AG08396 (cell line): ENCODE measurements at regions not wholly inside any gene's neighbourhood (a gene's known extent, or its start where the extent isn't known, plus 50 kb on each side); places are given as distances from the start of the nearest gene placed in this dataset.
"Not testable (repeated sequence)": the region's sequence is repeated elsewhere in the genome, so short reads cannot be mapped to it uniquely, and the experiment has no call there.

Source experiments
- DNase-seq: peaks from one replicate; pipeline ENCODE4 v3.0.0; 2012; ENCODE audit warnings: low spot score, mixed read lengths

DNA sequence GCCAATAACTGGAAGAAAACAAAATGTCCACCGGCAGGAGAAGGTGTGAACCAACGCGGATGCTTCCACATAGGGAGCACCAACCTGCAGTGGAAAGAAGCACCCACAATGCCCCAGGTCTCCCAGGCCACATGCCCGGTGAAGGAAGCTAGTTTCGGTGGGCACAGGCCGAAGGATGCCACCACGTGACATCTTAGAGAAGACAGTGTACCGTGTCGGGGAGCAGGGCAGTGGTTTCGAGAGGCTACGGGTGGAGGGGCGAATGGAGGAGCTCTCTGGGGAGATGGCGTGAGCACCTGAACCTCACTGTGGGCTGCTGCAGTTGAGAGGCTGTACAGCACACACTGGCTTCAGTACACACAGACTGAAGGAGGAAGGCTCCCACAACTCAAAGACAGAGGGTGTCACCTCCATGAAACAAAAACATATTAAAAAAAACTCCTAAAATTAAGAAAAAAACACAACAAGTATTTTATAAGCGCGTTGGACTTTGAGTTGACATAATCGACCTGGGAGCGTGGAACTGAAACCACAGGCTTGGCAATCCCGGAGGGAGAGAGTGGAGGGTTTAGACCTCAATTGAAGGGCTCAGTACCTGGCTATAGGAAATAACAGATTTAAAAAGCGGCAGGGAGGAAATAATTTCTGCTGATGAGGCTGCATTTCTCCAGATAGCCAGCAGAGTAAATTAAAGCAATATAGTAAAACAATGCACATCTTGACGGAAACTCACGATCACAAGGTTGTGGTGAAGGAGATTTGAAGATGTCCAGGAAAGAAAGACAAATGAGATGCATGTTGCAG is 160.1 kb downstream of the RTP5 start:
- DNase-seq = no peak

GRCh38 chr2:242030226-242030575 is 160.7 kb downstream of the RTP5 start:
- no peak for DNase-seq

- no peak for DNase-seq
Measured at GRCh38 chr2:242030858-242031257, 161.3 kb downstream of the RTP5 start.

DNA sequence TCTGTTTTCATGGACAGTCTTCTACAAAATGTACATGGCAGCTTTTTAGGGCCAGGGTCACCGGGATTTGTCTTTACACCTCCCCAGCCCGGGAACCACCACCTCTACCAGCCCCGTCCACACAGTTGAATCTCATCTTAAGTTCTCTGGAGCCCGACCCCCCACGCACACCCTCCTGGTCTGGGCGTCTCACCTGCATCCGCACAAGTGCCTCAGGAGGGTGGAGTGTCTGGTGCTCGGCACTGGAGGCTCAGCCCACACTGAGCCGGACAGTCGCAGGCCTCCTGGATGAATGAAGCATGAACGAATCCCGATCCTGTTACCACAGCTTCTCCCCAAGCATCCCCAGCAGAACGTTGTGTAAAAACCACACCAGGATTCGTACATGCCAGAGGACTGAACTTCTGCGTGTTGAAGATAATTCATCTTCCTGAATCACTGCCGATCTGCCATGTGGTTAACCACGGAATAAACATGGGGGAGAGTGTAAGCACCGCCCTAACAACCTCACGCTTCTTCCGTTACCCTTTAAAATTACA is 162.0 kb downstream of the RTP5 start:
- peak; percentile 83 for DNase-seq

- DNase-seq = no peak
Measured at GRCh38 chr2:242032780-242033656, 163.5 kb downstream of the RTP5 start.

DNA sequence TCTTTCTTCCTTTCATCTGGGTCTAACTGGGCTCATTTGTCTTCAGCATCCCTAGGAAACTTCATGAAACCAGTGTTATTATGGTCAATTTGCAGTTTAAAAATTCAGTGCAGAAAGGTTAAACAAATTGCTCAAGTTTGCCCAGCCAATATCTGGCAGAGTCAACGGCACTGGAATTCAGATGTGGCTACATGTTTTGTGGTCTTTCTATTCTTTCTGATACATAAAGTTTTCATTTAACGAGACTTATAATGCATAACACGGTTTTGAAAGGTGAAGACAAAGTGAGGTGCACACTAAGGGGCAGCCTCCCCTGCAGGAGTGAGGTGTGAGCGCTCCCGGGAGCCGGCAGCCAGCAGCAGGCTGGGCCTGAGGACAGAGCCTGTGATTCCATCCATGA is 164.6 kb downstream of the RTP5 start:
- no peak for DNase-seq

GRCh38 chr2:242034996-242035814 is 165.7 kb downstream of the RTP5 start:
- no peak for DNase-seq

- no peak for DNase-seq
Measured at GRCh38 chr2:242035858-242036652, 166.5 kb downstream of the RTP5 start.

GRCh38 chr2:242036653-242036950 is 167.1 kb downstream of the RTP5 start:
- no peak for DNase-seq

DNA sequence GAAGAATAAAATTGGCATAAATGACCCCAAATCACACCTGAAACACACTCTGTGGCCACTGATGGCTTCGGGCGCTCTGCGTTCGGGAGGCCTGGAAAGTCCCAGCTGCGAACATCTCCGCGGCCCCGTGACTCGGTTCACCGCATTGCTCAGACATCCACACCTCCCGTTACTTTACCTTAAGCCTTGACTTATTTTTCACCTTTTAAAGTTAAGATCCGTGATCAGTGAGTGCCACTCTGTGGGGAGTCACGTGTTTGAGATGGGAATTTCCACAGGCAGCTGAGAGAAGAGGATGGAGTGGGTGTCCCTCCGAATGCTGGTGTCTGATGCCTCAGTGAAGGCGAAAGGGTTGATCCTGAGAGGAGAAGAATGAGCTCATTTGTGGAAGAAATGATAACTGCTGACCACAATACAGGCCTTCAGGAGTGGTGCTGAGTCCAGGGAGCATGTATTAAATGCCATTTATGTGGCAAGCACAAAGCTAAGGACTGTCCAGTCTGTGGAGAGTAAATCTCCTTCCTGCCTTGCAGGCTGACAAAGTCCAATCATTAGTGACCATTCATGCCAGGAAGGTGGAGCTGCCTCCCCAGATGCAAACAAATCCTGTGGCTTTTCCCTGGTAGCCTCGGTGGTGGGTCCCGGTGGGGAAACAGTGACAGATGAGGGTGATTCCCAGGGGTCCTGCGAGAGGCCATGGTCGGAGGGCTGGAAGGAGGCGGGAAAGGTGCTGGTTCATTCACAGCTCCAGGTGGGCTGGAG is 168.8 kb downstream of the RTP5 start:
- no peak for DNase-seq

DNA sequence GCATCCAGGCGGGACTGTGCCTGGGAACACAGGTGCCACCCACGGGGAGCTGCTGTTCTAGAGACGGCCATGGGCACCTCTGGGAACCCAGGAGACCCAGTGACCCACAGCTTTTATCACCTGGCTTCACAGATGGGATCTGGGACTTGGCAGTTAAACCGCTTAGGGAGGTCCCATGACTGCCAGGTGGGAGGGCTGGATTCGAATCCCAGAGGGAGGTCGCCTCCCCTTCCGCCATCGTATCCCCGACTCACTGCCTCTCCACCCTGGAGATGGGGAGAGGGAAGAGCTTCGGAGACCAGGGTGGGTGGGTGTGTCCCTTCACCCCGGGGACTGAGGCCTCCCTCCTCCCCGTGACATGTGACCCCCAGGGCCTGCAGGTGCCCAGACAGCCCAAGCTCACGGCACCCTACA is 169.4 kb downstream of the RTP5 start:
- no peak for DNase-seq

DNA sequence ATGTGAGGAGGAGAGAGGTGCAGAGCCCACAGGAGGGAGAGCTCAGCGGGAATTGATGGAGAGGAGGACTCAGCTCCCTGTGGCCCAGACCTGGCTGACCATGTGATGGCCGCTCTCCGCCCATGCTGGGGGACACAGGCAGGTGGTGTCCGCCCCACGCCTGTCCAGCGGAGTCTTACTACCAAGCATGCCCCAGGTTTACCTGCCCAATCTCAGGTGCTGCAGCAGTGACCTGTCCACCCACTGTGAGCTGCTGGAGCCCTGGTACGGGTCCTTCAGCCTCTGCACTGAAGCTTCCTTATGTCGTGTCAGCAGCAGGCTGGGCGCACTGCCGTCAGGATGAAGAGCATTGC is 170.8 kb downstream of the RTP5 start:
- DNase-seq = no peak

- no peak for DNase-seq
Measured at GRCh38 chr2:242040681-242041080, 171.2 kb downstream of the RTP5 start.

- no peak for DNase-seq
Measured at GRCh38 chr2:242041816-242042215, 172.3 kb downstream of the RTP5 start.

DNA sequence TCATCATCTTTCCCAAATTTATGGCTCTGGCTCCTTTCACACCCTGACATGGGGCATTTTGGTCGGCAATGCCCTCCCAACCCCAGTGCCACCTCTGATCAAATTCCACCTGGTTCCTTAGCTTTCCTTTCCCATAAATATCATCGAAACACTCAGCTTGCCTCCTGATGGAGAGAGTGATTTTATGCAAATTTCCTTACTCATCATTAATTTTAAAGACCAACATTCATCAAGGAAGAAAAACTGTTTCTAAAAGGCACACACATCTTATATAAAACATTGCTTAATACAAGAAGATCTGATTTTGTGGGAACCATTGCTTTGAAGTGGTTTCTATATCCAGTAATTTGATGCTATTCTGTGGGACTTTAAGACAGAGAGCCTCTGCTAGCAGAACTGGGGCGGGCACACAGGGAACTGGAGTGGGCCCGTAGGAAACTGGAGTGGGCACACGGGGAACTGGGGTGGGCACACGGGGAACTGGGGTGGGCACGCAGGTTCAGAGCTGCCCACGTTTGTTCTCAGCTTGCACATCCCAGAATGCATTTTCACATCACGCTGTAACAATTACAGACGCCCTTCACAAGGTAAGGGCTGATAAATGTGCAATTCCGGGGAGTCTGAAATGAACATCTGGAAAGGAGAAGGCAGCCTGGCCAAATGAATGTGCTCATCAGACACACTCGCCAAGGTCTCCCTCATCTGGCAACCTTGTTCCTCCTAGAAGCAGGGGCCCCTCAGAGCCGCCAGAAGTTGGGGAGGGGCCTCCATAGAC is 174.2 kb downstream of the RTP5 start:
- DNase-seq = no peak

GRCh38 chr2:242044313-242044590 is 174.7 kb downstream of the RTP5 start:
- DNase-seq = no peak

DNA sequence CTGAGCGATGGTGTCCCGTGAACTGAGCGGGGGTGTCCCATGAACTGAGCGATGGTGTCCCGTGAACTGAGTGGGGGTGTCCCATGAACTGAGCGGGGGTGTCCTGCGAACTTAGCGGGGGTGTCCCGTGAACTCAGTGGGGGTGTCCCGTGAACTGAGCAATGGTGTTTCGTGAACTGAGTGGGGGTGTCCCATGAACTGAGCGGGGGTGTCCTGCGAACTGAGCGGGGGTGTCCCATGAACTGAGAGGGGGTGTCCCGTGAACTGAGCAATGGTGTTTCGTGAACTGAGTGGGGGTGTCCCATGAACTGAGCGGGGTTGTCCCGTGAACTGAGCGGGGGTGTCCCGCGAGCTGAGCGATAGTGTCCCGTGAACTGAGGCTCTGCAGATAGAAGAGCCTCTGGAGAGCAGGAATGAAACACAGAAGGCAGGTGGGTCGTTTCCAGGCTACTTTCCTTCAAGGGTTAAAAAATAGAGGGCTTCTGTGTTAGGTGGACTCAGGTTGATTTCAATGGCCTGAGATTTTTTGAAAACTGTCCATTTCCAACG is 176.1 kb downstream of the RTP5 start:
- not testable (repeated sequence) for DNase-seq

DNA sequence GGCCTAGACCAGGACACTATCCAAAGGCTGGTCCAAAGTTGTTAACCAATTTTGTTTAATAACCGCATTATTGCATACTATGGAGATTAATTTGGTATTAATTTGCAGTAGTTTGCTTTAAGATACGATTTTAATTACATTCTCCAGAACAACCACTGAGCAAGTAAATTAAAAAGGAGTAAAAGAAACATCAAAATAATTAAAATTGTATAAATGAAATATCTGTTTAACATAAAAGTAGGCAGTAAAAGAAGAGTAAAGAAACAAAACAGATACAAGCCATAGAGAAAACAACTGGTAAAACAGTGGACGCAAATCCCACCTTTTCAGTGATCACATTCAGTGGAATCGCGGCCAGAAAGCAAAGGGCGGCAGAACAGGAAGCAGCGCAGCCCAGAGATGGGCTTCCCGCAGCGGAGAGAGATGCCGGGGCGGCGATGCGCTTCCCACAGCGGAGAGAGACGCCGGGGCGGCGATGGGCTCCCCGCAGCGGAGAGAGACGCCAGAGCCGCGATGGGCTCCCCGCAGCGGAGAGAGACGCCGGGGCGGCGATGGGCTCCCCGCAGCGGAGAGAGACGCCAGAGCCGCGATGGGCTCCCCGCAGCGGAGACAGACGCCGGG is 176.8 kb downstream of the RTP5 start:
- no peak for DNase-seq

- DNase-seq = no peak
Measured at GRCh38 chr2:242047963-242048362, 178.4 kb downstream of the RTP5 start.

GRCh38 chr2:242048479-242048878 is 178.9 kb downstream of the RTP5 start:
- DNase-seq = no peak
